ENCODE measurements at regions not wholly inside any gene's neighbourhood (a gene's known extent, or its start where the extent isn't known, plus 50 kb on each side); places are given as distances from the start of the nearest gene placed in this dataset.

DNA sequence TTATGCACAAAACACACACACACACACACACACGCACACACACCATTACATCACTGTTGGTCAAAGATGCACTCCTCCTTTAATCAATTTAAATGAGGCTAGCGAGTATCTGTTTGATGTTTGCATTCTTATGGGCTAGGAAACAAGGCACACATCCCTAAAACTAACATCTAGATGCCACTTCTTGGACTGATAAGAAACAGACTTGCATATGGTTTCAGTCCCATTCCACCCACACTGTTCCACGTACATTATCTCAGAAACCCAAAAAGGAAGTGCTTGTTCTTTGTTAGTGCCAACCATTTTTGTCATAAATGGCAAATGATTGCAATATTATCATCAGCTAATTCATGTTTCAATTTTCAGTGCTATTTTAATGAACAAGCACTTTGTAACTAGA, 69.5 kb downstream of the CCR1 start:
- TF ChIP-seq POLR2A (IDR thresholded peaks at IDR 0.05), result no peak
- no peak for TF ChIP-seq CTCF (IDR thresholded peaks at IDR 0.05)
- no peaks in the 10 kb centered on the region for H3K27me3 ChIP-seq
- intact Hi-C loops (cut with DNase I; ENCODE audit: low total_unique reads), result no loop called here
- no peaks in the 10 kb centered on the region for H3K36me3 ChIP-seq
- DNase-seq, result no peak
- H3K9me3 ChIP-seq, result no peaks in the 10 kb centered on the region
- no peaks in the 10 kb centered on the region for H3K4me1 ChIP-seq
- no peak overlapping the region for H3K27ac ChIP-seq
- H3K4me3 ChIP-seq, result no peak overlapping the region

DNA sequence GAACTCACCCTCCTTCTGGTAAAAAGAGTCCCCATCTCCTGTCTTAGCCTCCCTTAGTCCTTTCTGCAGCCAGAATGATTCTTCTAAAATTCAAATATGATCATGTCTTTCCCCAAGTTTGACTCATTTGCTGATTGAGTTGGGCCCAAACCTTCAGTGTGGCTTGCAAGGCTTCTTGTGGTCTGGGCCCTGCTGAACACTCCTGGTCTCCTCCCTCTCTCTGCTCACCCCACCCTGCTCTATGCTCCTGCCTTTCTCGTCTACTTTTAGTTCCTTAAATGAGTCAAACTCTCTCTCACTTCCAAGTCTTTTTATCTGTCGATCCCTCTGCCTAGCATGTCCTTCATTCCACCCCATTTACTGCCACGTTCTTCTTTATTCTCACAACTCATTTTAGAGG, 72.6 kb downstream of the CCR1 start:
- TF ChIP-seq CTCF (IDR thresholded peaks at IDR 0.05) (no peak), POLR2A (IDR thresholded peaks at IDR 0.05) (no peak)
- intact Hi-C loops (cut with DNase I; ENCODE audit: low total_unique reads), result no loop called here
- no peak overlapping the region for H3K27ac ChIP-seq
- DNase-seq, result no peak
- H3K27me3 ChIP-seq, result no peaks in the 10 kb centered on the region
- H3K36me3 ChIP-seq, result no peaks in the 10 kb centered on the region
- H3K4me1 ChIP-seq, result no peaks in the 10 kb centered on the region
- no peak overlapping the region for H3K4me3 ChIP-seq
- H3K9me3 ChIP-seq, result no peaks in the 10 kb centered on the region

- H3K27ac ChIP-seq, result no peak overlapping the region
- no peak for DNase-seq
These were observed 74.8 kb downstream of the CCR1 start for GRCh38 chr3:46133285-46133684.

GRCh38 chr3:46132565-46132964, 75.5 kb downstream of the CCR1 start:
- no peak for DNase-seq
- no peaks in the 10 kb centered on the region for H3K4me1 ChIP-seq
- no peaks in the 10 kb centered on the region for H3K9me3 ChIP-seq
- no peak overlapping the region for H3K4me3 ChIP-seq
- H3K27me3 ChIP-seq, result no peaks in the 10 kb centered on the region
- no peak overlapping the region for H3K27ac ChIP-seq
- H3K36me3 ChIP-seq, result no peaks in the 10 kb centered on the region
- TF ChIP-seq POLR2A (IDR thresholded peaks at IDR 0.05) (no peak), CTCF (IDR thresholded peaks at IDR 0.05) (no peak)
- intact Hi-C loops (cut with DNase I; ENCODE audit: low total_unique reads), result no loop called here

More at GRCh38 chr3:46133285-46133684, 74.8 kb downstream of the CCR1 start:
- no peaks in the 10 kb centered on the region for H3K27me3 ChIP-seq
- no peak overlapping the region for H3K4me3 ChIP-seq
- no peaks in the 10 kb centered on the region for H3K36me3 ChIP-seq
- H3K4me1 ChIP-seq, result no peaks in the 10 kb centered on the region
- no peaks in the 10 kb centered on the region for H3K9me3 ChIP-seq
- intact Hi-C loops (cut with DNase I; ENCODE audit: low total_unique reads), result no loop called here
- TF ChIP-seq CTCF (IDR thresholded peaks at IDR 0.05) (no peak), POLR2A (IDR thresholded peaks at IDR 0.05) (no peak)

DNA sequence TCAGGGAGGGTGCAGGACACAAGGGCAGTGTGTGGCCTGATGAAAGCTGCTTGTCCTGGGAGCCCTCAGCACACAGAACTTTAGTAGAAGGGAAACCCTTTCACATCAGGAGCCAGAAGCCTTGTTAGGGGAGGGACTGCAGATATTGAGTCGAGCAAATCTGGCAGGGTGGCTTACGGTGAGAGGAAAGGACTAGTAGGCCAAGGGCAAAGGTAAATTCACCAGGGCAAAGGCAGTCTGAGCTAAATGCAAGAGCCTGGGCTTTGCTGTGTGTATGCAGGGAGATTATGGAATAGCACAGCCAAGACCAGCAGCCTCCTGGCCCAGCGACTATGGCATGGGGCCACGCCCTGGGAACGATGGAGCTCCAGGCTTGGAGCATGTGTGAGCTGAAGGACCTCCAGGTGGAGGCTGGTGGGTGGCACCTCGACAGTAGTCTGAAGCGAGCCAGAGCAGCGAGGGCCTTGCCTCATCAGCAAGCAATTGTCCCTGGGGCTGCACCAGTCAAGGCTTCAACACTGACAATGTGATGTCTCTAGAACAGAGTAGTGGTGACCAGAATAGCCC, 76.1 kb downstream of the CCR1 start:
- TF ChIP-seq CTCF (IDR thresholded peaks at IDR 0.05) (no peak), POLR2A (IDR thresholded peaks at IDR 0.05) (no peak)
- no peak overlapping the region for H3K4me3 ChIP-seq
- H3K27ac ChIP-seq, result no peak overlapping the region
- H3K9me3 ChIP-seq, result no peaks in the 10 kb centered on the region
- no peaks in the 10 kb centered on the region for H3K36me3 ChIP-seq
- H3K27me3 ChIP-seq, result no peaks in the 10 kb centered on the region
- intact Hi-C loops (cut with DNase I; ENCODE audit: low total_unique reads), result no loop called here
- H3K4me1 ChIP-seq, result no peaks in the 10 kb centered on the region
- no peak for DNase-seq

Data from uterus (tissue), 3 donors.